Uterus (tissue), 3 donors: ENCODE measurements at regions not wholly inside any gene's neighbourhood (a gene's known extent, or its start where the extent isn't known, plus 50 kb on each side); places are given as distances from the start of the nearest gene placed in this dataset.

Source experiments
- DNase-seq, 2 donors: peaks; one replicate each; pipeline ENCODE4 v3.0.0-alpha.2; 2019 to 2020
- H3K27ac ChIP-seq, 2 donors: fragments of 200-600 bp; sonication (generic); 1 replicate in 1 of 2; 2 replicates in 1 of 2; pipeline ENCODE4 v1.5.1; 2016 to 2018
- H3K27me3 ChIP-seq, 2 donors: fragments of 200-600 bp; sonication (generic); one replicate each; pipeline ENCODE4 v1.5.1; 2018 to 2019; ENCODE audit warnings: control low read depth in 1 of 2
- H3K36me3 ChIP-seq, 2 donors: fragments of 200-600 bp; sonication (generic); one replicate each; pipeline ENCODE4 v1.5.1; 2019; ENCODE audit warnings: control low read depth in 1 of 2
- H3K4me1 ChIP-seq, 2 donors: fragments of 200-600 bp; sonication (generic); one replicate each; pipeline ENCODE4 v1.5.1; 2018 to 2019; ENCODE audit warnings: control low read depth in 1 of 2
- H3K4me3 ChIP-seq, 2 donors: fragments of 200-600 bp; sonication (generic); 1 replicate in 1 of 2; 2 replicates in 1 of 2; pipeline ENCODE4 v1.5.1; 2018 to 2019; ENCODE audit warnings: mild to moderate bottlenecking in 1 of 2
- H3K9me3 ChIP-seq, 2 donors: fragments of 200-600 bp; sonication (generic); one replicate each; pipeline ENCODE4 v1.5.1; 2019; ENCODE audit warnings: control low read depth in 1 of 2
- POLR2A ChIP-seq, 2 donors: fragments of 450-650 bp; IDR thresholded peaks; one replicate each; pipeline ENCODE4 v1.6.1; 2016; ENCODE audit warnings: antibody characterized with exemption in 2 of 2, mild to moderate bottlenecking in 1 of 2, moderate library complexity in 1 of 2
- intact Hi-C: fragments of 100-400 bp; cut with DNase I; formaldehyde crosslinking; loops from one replicate; pipeline ENCODE4 v1.15.1; 2023; ENCODE audit warnings: low total_unique reads
- TF ChIP-seq, protein P1 (sequence below), 4 experiments: fragments of 200-600 bp in 2 of 4; fragments of 450-650 bp in 2 of 4; sonication (generic) in 2 of 4; IDR thresholded peaks; one replicate each; pipeline ENCODE4 v1.5.1; 2016 to 2019; ENCODE audit warnings: antibody characterized with exemption in 4 of 4, mild to moderate bottlenecking in 2 of 4, moderate library complexity in 1 of 4
- donor health status: DM: yes; HTN: yes; CAD: no.

- no peaks in the 10 kb centered on the region for H3K4me1 ChIP-seq
- no peaks in the 10 kb centered on the region for H3K36me3 ChIP-seq
- no peaks in the 10 kb centered on the region for H3K27me3 ChIP-seq
- no peaks in the 10 kb centered on the region for H3K9me3 ChIP-seq
- no peak for TF ChIP-seq POLR2A (IDR thresholded peaks at IDR 0.05)
- TF ChIP-seq, protein P1, sequence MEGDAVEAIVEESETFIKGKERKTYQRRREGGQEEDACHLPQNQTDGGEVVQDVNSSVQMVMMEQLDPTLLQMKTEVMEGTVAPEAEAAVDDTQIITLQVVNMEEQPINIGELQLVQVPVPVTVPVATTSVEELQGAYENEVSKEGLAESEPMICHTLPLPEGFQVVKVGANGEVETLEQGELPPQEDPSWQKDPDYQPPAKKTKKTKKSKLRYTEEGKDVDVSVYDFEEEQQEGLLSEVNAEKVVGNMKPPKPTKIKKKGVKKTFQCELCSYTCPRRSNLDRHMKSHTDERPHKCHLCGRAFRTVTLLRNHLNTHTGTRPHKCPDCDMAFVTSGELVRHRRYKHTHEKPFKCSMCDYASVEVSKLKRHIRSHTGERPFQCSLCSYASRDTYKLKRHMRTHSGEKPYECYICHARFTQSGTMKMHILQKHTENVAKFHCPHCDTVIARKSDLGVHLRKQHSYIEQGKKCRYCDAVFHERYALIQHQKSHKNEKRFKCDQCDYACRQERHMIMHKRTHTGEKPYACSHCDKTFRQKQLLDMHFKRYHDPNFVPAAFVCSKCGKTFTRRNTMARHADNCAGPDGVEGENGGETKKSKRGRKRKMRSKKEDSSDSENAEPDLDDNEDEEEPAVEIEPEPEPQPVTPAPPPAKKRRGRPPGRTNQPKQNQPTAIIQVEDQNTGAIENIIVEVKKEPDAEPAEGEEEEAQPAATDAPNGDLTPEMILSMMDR (IDR thresholded peaks at IDR 0.05), result no peak
- no peak overlapping the region for H3K27ac ChIP-seq
- H3K4me3 ChIP-seq, result no peak overlapping the region
- intact Hi-C loops, result no loop called here
- no peak for DNase-seq
Observed at GRCh38 chr5:168172760-168173223, 118.7 kb upstream of the WWC1 start.

DNA sequence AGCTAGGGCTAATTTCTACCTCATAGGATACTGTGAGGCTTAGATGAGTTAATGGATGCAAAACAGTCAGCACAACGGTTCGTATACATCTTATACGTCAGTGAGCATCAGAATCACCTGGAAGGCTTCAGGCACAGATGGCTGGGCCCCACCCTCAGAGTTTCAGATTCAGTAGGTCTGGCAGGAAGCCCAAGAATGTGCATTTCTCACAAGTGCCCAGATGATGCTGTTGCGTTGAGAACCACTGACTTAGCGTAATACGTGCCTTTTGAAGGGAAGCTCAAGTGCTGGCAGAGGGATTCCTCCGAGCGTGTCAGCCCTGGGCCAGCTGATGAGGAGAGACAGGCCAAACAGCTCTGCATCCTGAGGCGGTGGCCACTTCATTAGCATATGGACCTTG lies 117.1 kb upstream of the WWC1 start:
- no peak for DNase-seq
- no peaks in the 10 kb centered on the region for H3K27me3 ChIP-seq
- no peak for TF ChIP-seq POLR2A (IDR thresholded peaks at IDR 0.05)
- TF ChIP-seq, protein P1 (IDR thresholded peaks at IDR 0.05), result no peak
- no peaks in the 10 kb centered on the region for H3K9me3 ChIP-seq
- no peak overlapping the region for H3K4me3 ChIP-seq
- H3K27ac ChIP-seq, result no peak overlapping the region
- H3K36me3 ChIP-seq, result no peaks in the 10 kb centered on the region
- no peaks in the 10 kb centered on the region for H3K4me1 ChIP-seq
- intact Hi-C loops, result no loop called here

DNA sequence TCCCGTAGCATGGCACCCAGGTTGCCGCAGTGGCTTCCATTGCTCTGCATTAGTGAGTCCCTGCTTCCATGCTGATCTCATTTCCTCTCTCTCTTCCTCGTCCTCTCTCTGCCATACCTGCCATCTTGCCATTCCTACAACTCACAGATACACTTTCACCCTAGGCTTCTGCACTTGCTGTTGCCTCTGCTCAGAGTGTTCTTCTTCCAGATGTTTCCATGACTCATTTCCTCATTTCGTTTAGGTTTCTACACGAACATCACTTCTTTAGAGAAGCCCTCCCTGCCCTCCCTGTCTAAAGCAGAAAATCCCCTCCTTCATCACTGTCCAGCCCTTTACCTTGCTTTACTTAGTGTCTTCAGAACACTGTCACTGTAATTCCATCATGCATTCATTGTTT lies 115.2 kb upstream of the WWC1 start:
- no peaks in the 10 kb centered on the region for H3K27me3 ChIP-seq
- DNase-seq, result no peak
- H3K36me3 ChIP-seq, result no peaks in the 10 kb centered on the region
- intact Hi-C loops, result no loop called here
- no peak overlapping the region for H3K27ac ChIP-seq
- no peak for TF ChIP-seq POLR2A (IDR thresholded peaks at IDR 0.05)
- TF ChIP-seq, protein P1 (IDR thresholded peaks at IDR 0.05), result no peak
- no peak overlapping the region for H3K4me3 ChIP-seq
- H3K4me1 ChIP-seq, result no peaks in the 10 kb centered on the region
- H3K9me3 ChIP-seq, result no peaks in the 10 kb centered on the region

GRCh38 chr5:168176941-168177340 lies 114.5 kb upstream of the WWC1 start:
- no peaks in the 10 kb centered on the region for H3K27me3 ChIP-seq
- H3K27ac ChIP-seq, result no peak overlapping the region
- TF ChIP-seq POLR2A (IDR thresholded peaks at IDR 0.05), result no peak
- TF ChIP-seq, protein P1 (IDR thresholded peaks at IDR 0.05), result no peak
- H3K9me3 ChIP-seq, result no peaks in the 10 kb centered on the region
- intact Hi-C loops, result no loop called here
- H3K36me3 ChIP-seq, result no peaks in the 10 kb centered on the region
- no peak overlapping the region for H3K4me3 ChIP-seq
- H3K4me1 ChIP-seq, result no peaks in the 10 kb centered on the region
- DNase-seq, result no peak

DNA sequence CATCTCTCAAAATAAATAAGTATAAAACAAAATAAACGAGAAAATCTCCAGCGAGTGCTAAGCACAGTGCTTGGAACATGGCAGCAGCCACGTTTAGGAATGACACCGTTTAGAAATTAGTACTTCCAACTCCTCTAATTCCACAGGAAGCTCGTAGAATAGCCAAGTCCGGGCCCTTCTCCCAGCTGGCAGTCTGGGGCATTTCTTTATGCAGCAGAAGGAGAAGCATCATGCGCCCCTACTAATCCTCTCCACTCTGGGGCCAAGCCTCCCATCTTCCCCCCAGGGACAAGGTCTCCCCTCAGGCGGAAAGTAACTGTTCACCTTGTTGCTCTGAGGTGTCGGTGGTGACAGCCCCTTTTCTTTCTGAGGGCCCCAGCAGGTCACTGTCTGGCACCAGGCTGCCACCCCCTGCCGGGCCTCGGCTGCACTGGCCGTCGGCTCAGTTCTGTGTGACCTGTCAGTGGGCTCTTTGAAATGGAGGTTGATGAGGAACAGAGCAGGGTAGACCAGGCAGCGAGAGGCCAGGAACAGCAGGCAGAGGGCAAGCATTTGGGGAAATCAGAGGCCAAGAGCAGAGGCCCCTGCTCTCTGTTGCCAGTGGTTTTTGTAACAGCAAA lies 113.5 kb upstream of the WWC1 start:
- TF ChIP-seq, protein P1 (IDR thresholded peaks at IDR 0.05), result no peak
- no peak for TF ChIP-seq POLR2A (IDR thresholded peaks at IDR 0.05)
- intact Hi-C loops, result no loop called here
- no peaks in the 10 kb centered on the region for H3K36me3 ChIP-seq
- no peak overlapping the region for H3K4me3 ChIP-seq
- no peaks in the 10 kb centered on the region for H3K9me3 ChIP-seq
- H3K4me1 ChIP-seq, result no peaks in the 10 kb centered on the region
- no peaks in the 10 kb centered on the region for H3K27me3 ChIP-seq
- no peak for DNase-seq
- no peak overlapping the region for H3K27ac ChIP-seq
